GM18511 (cell line): ENCODE measurements at regions not wholly inside any gene's neighbourhood (a gene's known extent, or its start where the extent isn't known, plus 50 kb on each side); places are given as distances from the start of the nearest gene placed in this dataset.
"Not testable (repeated sequence)": the region's sequence is repeated elsewhere in the genome, so short reads cannot be mapped to it uniquely, and the experiment has no call there.

Source experiments
- ATAC-seq: cut with Tn5 transposase; IDR thresholded peaks from one replicate; pipeline ENCODE4 v1.9.1; 2021; ENCODE audit warnings: mild to moderate bottlenecking, moderate library complexity; ENCODE audit not compliant: unreplicated experiment

DNA sequence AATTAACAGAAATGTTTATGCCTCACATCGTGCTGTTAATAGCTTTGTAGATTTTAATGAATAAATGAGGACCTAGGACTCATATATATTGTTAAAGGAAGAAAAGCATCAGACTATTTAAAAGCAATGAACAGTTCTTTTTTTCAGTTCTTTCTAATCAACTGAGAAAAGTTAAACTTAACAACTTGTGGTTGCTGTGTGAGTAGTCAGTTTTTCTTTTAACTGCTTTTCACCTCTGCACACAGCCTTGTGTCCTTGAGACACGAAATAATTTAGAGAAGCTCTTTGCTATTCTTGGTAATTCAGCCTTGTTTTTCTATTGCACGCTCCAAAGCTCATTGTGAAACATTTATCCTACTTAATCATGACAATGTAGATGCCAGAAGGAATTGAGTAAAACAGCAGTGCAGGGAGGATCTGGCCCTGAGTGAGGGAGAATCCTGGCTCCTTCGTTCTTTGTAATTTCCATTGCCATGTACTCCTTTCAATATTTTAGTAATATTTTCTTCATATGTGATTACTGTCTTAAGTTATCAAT, 499.0 kb downstream of the PYDC2 start:
- ATAC-seq: peak; percentile 38

DNA sequence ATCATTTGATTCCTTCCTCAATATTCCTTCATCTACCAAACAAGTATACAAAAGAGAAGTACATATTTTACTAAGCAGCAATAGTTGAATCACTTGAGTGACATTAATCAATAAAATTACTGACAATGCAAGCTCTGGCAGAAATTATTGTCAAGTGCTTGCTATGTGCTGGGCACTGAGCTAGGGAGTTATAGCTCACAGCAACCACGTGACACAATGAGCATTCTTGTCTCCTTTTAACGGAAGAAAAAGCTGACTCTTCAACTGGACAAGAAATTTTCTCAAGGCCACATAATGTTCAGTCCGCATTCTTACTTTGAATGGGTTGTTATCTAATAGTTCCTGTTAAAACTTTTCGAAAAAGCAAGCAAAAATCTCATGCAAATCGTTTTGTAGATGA, 500.1 kb downstream of the PYDC2 start:
- no peak for ATAC-seq

DNA sequence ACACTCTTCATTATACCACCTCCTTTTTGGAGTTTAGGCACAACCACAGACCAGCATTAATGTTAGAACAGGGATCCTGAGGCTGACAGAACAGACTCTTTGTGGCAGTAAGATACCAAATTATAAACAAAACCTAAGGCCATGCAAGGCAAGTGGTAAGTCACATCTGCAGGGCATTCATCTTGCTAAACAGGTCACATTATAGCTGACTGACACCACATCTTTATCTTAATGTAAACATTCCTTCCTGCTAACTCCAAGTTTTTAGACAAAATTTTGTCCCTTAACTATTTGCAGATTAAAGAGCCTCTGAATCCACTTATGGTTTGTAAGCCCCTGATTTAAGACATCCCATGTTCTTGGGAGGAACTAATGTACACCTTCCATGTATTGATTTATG, 500.6 kb downstream of the PYDC2 start:
- ATAC-seq: no peak

DNA sequence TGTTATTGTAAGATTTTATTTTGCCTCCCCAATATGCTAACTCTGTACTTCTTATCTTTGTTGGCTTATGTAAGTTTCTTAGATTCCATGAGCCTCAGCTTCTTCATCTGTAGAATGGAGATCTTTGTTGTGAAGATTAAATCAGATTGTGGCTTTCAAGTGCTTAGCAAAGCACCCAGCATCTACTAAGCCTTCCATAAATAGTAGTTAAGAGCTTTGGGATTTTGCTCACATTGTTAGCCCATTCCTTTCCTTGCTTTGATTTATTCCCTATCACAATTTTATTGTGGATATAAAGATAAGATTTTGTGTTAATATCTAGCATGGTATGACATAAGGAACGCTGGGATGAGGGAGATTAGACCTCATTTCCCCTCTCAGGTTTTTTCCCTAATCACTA, 501.4 kb downstream of the PYDC2 start:
- no peak for ATAC-seq

DNA sequence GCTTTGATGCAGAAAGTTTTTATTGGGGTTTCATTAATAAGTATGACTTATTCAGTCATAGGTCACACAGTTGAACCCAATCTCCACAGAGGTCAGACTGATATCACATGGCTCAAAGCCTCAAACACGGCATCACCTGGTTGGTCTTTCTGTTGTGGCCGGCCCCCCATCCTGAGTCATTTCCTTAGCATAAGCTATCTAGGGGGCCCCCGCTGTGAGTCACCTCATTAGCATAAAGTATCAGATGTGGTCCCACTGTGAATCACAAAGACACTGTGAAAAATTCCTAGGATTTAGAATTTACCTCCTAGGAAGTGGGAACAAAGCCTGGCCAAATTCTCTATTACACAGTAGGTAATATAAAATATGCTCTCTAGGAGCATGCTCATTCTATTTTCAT, 502.2 kb downstream of the PYDC2 start:
- no peak for ATAC-seq

DNA sequence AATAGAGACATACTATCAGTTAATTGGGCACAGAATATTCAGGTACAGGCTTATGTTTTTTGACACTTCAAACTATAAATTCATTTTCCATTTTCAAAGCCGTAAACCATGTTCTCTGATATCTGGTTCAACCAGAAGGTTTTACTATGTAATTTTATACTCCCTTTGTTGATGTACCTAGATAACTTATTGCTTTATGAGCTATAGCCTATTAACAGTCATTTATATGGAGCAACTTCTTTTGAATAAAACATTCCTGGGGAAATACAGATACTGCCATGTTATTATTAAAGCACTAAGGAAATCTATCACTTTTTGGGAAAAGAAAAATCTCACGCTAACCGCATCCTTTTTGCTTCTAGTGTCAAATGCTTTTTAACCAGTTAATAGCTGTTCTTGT, 505.6 kb downstream of the PYDC2 start:
- ATAC-seq: no peak

DNA sequence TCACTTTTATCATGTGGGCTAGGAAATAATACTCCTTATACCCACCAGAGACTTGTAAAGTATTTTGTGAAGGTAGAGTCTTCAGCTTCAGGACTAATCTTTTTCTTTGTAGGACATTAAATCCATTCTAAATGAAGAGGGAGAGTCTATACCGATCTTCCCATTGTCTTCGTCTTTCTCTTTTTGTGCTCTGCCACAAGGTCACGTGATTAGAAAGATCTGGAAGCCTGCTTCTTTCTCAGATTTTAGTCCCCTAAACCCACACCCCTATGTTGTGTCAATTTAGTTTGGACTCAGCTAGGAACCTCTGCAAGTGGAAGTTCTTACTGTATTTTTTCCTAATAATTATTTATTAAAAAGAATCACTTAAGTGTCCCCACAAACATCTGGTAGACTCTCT, 507.3 kb downstream of the PYDC2 start:
- ATAC-seq: no peak

DNA sequence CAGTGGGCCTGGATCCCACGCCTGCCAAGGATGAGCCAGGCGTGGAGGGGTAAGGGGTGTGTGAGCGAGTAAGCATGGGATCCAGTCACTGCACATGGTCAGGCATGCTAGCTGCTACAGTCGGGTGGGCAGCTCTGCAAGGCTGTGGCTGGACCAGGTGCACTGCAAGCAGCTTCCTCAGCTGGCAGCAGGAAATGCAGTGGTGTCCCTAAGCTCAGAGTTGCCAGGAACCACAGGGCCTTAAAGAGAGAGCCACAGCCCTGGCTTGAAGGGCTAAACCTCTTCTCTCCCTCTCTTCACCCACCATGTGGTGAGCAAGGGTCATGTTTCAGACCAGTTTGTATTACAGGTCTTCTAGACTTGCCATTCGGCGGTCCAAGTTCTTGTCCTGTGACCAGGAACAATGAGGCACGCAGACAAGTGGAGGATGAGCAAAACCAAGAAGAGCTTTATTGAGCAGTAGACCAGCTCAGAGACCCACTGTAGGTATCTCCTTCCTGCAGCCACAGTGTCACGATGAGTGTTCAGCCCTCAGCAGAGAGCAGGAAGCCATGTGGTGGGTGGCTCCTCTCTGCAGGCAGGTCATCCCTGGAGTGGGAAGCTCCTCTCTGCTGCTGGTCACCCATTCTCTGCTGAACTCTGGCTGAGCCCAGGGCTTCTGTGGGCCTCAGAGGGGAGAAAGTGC, 511.9 kb downstream of the PYDC2 start:
- peak; percentile 43 for ATAC-seq

DNA sequence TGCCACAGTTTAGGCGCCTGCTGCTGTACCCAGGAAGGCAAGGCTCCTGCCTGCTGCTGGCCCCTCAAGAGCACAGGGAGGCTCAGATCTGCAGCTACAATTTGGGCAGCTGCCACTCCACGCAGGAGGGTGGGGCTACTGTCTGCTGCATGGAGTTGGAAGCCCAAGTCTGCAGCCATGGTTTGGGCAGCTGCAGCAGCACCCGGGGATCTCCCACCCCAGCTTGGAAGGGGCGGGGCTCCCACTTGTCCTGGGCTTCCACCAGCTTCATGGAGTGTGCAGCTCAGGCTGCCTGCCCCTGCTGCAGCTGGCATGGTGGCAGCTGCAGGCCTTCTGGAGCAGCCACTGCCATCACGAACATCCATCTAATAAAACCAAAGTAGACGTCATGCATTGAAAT, 512.9 kb downstream of the PYDC2 start:
- no peak for ATAC-seq

DNA sequence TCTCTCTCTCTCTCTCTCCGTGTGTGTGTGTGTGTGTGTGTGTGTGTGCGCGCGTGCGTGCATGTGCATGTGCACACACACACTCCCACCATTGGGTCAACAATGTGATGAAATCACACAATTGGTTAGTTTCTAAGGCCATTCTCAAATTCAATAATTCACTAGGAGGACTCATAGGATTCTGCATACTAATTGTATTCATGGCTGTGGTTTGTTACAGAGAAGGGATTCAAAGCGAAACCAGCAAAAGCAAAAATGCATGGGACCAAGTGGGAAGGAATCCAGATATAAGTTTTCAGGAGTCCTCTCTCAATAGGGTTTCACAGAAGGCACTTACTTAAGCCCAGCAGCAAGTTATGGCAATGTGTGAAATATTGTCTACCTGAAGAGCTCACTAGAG, 515.0 kb downstream of the PYDC2 start:
- ATAC-seq: peak; percentile 33

DNA sequence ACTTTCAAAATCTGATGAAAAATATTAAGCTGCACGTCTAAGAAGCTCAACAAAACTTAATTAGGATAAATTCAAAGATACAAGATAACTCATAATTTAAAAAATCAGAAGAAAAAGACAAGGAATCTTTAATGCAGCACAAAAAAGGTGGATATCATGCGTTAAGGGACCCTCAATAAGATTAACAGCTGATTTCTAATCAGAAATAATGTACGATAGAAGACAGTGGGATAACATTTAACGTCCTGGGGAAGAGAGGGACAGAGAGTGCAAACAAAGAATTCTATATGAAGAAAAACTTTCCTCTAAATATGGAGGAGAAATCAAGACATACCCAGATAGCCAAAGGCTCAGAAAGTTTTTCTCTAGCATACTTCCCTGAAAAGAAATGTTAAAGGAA, 519.5 kb downstream of the PYDC2 start:
- no peak for ATAC-seq

DNA sequence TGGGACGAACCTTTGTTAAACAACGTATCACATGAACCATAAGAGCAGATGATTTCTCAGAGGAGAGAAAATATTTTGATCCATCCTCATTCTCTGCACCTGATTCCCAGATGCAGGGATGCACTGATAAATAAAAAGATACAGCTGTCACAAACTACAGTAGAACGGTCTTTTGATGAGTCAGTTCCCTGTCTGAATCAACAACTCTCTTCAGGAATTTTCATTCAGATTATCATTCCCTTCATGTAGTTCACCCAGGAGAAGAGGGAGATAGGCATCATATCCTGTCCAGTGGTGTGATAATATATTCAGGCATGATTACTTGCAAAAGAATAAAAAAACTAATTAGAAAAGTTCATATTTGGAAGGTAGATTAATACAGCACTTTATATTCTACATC, 521.5 kb downstream of the PYDC2 start:
- no peak for ATAC-seq

DNA sequence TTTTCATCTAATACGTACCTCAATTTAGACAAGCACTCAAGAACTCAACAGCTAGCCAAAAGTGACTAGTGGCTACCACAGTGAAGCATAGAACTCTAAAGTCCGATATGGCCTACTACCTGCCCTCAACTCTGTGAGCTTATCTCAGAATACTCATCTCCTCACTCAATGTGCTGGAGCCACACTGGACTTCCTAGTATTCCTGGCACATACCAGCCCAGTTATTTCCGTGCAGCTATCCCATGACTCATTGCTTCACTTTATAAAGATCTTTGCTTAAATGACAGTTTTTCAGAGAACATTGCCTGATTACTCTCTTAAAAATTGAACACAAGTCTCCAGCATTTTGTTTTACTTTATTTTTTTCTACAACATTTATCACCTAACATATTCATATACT, 524.7 kb downstream of the PYDC2 start:
- no peak for ATAC-seq

DNA sequence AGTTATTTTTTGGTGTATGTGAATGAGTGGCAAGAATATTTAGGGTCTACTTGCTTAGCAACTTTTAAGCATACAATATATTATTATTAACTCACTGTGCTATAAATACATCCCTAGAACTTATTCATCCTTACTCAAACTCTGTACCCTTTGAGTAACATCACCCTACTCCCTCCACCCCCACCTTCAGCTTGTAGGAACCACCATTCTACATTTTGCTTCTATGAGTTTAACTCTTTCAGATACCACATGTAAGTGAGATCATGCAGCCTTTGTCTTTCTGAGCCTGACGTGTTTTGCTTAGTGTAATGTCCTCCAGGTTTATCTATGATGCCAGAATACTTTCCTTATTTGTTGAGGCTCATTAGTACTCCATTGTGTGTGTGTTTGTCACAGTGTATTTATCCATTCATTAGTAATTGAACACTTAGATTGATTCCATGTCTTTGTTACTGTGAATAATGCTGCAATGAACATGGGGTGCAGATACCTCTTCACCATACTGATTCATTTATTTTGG, 526.9 kb downstream of the PYDC2 start:
- ATAC-seq: no peak

DNA sequence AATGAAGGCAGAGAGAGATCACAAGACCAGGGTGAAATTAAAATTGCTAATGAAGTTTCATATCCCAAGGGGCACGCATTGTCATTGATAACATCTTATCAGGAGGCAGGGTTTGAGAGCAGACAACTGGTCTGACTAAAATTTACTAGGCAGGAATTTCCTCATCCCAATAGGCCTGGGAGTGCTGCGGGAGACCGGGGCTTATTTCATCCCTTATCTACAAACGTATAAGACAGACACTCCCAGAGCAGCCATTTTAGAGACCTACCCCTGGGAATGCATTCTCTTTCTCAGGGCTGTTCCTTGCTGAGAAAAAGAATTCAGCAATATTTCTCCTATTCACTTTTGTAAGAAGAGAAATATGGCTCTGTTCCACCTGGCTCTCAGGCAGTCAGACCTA, 533.0 kb downstream of the PYDC2 start:
- ATAC-seq: not testable (repeated sequence)

DNA sequence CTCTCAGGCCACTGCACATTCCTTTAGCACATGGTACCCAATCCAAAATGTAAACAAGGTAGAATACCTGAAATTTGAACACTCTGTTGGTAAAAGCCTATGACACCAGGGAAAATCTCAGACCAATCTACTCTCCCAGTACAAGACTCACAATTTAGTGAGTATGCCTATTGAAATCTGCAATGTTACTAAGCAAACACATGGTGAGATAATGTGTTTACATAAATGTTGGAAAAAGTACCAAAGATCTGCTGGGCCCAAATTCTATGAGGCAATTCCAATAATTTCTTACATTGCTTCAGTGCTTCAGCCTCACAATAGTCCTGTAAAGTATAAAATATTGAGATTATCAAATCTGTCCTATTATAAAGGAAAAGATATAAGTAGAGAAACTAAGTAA, 536.1 kb downstream of the PYDC2 start:
- ATAC-seq: no peak

DNA sequence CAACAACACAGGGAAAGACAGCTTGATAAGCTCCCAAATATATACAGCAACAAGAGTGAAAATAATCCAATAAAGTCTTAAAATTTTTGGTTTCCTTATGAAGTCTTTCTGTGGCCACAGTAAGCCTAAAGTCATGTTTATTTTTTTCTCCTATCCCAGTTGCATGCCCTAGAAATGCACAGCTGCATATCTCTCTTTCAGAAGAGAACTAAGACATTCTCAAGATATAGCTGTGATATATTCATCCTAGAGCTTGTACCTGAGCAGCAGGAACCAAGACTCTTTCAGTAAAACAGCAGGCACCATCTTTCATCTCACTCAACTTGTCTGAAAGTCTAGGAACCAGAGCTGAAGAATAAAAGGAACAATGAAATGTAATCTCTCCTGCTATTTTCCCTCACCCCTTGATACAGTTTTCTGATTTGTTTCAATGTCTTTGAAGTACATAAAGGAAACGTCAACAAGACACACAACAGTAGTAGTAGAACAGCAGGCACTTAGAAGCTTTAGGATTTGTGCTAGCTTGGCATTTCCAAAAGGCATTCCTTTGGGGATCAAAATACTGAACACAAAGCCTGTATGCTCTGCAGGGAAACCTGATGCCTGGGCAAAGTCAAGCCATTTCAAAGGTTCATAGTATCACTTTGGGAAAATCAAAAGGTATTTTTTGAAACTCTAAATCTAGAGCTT, 536.8 kb downstream of the PYDC2 start:
- no peak for ATAC-seq

DNA sequence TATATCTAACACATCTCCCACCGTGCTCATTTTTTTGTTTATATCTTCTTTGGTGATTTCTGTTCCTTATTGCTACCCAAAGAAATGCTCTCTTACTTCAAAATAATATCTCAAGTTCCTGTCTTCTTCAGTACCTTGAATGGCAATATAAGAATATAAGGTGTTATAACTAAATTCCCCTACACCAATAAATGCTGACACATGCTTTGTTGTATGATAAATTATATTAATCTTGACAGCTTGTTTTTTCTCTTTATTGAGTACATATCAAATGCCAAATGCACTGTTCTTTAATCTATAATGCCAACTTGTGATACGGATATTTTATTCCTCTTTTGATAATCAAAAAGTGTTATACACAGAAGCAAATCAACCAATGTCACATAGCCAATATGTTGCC, 540.3 kb downstream of the PYDC2 start:
- ATAC-seq: no peak

DNA sequence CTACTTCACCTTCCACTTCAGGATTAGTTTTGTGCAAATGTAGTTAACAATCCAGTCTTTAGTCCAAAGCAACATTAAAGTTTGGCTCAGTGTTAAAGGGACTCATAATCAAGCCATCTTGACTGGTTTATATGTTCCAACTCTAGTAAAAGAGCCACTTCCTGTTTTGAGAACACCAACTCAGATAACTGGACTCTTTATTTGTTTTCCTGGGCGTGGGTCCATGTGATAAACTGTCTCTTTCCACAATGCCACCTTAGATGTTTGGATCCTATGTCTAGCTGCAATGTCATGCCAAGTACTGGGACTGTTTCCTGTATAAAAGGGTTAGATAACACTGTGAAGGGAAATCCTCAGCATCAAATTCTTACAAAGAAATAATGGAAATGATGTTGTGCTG, 545.0 kb downstream of the PYDC2 start:
- ATAC-seq: no peak

DNA sequence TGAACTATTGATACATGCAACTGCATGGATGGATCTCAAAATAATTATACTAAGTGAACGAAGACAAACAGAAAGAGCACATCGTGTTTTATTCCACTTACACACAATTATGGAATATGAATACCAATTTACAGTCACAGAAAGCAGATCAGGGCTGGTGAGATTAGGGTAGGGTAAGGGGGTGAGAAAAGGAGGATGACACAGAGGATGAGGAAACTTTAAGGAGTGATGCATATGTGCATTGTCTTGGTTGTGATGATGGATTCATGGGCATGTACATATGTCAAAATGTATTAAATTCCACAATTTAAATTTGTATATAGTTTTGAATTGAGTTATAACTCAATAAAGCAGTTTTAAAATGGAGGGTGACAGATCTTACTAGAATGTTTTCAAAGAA, 548.9 kb downstream of the PYDC2 start:
- ATAC-seq: no peak

DNA sequence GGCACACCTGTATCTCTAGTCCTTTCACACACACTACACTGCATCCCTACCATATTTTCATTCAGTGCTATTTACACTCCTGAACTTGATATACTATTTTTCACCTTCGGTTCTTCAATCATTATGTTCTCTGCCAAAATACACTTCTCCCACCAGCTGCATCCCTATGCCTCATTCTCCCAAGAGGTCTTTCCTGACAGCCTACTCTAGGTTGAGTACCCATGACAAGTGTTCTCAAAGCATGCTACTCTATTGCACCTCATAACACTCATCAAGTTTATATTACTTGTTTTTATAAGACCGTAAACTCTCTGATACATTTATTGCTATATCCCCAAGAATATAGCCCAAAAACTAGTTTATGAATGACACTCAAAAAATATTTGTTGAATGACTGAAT, 549.5 kb downstream of the PYDC2 start:
- ATAC-seq: no peak

DNA sequence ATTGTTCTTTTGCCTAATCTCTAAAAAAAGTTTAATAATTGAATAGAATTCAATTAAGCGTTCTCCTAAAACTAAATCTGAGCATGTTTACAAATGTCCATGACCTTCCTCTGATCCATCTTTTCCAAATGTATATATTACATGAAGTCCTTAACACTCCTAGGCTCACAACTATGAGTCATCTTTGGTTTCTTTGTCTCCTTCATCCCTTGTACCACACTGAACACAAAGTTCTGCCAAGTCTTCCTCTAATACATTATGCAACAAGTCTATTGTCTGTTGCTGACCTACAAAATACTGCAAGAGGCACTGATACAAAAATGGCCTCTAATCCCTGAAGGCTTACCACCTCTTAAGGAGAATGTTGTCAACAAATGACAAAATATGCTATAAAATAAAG, 550.2 kb downstream of the PYDC2 start:
- no peak for ATAC-seq
